ENCODE measurements at regions not wholly inside any gene's neighbourhood (a gene's known extent, or its start where the extent isn't known, plus 50 kb on each side); places are given as distances from the start of the nearest gene placed in this dataset.

- TF ChIP-seq CTCF (IDR thresholded peaks at IDR 0.05) (no peak), POLR2A (IDR thresholded peaks at IDR 0.05) (no peak)
Observed at GRCh38 chr6:105803442-105803841, 282.7 kb upstream of the PRDM1 start.

Measured in thyroid gland (tissue), 4 donors.